Testis (tissue), 2 donors: ENCODE measurements at regions not wholly inside any gene's neighbourhood (a gene's known extent, or its start where the extent isn't known, plus 50 kb on each side); places are given as distances from the start of the nearest gene placed in this dataset.

Experiments
- POLR2A ChIP-seq: fragments of 450-650 bp; IDR thresholded peaks from one replicate; pipeline ENCODE4 v1.6.1; 2017; ENCODE audit warnings: antibody characterized with exemption, mild to moderate bottlenecking, moderate library complexity
- TF ChIP-seq, protein P1 (sequence below), 3 experiments: fragments of 450-650 bp in 2 of 3; fragments of 200-600 bp in 1 of 3; sonication (generic) in 1 of 3; IDR thresholded peaks; one replicate each; pipeline ENCODE4 v1.5.1; 2016 to 2019; ENCODE audit warnings: antibody characterized with exemption in 3 of 3, mild to moderate bottlenecking in 2 of 3, moderate library complexity in 1 of 3

DNA sequence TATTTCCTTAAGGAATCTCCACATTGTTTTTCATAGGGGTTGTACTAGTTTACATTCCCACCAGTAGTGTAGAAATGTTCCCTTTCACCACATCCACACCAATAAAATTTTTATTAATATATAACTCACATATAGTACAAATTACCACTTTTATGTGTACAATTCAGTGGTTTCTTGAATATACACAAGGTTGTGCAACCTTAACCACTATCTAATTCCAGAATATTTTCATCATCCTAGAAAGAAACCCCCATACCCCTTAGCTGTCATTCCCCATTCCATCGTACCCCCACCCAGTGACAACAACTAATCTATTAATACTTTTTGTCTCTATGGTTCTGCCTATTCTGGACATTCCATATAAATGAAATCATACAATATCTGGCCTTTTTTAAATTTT, 108.3 kb upstream of the USP9X start:
- TF ChIP-seq POLR2A, result no peak
- TF ChIP-seq, protein P1, sequence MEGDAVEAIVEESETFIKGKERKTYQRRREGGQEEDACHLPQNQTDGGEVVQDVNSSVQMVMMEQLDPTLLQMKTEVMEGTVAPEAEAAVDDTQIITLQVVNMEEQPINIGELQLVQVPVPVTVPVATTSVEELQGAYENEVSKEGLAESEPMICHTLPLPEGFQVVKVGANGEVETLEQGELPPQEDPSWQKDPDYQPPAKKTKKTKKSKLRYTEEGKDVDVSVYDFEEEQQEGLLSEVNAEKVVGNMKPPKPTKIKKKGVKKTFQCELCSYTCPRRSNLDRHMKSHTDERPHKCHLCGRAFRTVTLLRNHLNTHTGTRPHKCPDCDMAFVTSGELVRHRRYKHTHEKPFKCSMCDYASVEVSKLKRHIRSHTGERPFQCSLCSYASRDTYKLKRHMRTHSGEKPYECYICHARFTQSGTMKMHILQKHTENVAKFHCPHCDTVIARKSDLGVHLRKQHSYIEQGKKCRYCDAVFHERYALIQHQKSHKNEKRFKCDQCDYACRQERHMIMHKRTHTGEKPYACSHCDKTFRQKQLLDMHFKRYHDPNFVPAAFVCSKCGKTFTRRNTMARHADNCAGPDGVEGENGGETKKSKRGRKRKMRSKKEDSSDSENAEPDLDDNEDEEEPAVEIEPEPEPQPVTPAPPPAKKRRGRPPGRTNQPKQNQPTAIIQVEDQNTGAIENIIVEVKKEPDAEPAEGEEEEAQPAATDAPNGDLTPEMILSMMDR (IDR thresholded peaks at IDR 0.05), result no peak
